Loucy (cell line): ENCODE measurements at regions not wholly inside any gene's neighbourhood (a gene's known extent, or its start where the extent isn't known, plus 50 kb on each side); places are given as distances from the start of the nearest gene placed in this dataset.

Source experiments
- H2AFZ ChIP-seq: fragments of 200-600 bp; sonication (generic); 2 replicates; pipeline ENCODE4 v1.6.0; 2016; ENCODE audit warnings: antibody characterized with exemption, mild to moderate bottlenecking, low read length, moderate library complexity
- H3F3A ChIP-seq: fragments of 200-600 bp; 2 replicates; pipeline ENCODE4 v1.6.0; 2016; ENCODE audit warnings: antibody characterized with exemption, low read depth, mild to moderate bottlenecking
- H3K27me3 ChIP-seq: fragments of 200-600 bp; sonication (generic); 2 replicates; pipeline ENCODE4 v1.6.1; 2014; ENCODE audit warnings: low read length, mild to moderate bottlenecking; ENCODE audit not compliant: insufficient read depth, poor library complexity, severe bottlenecking
- H3K36me3 ChIP-seq: fragments of 200-600 bp; sonication (generic); 2 replicates; pipeline ENCODE4 v1.6.1; 2016; ENCODE audit warnings: low read length; ENCODE audit not compliant: insufficient read depth
- H3K4me1 ChIP-seq: fragments of 200-600 bp; sonication (generic); 2 replicates; pipeline ENCODE4 v1.5.1; 2014; ENCODE audit warnings: low read length, mild to moderate bottlenecking; ENCODE audit not compliant: insufficient read depth, poor library complexity, severe bottlenecking
- H3K4me2 ChIP-seq: fragments of 200-600 bp; sonication (generic); 2 replicates; pipeline ENCODE4 v1.6.0; 2014; ENCODE audit warnings: antibody characterized with exemption, low read length, low read depth, mild to moderate bottlenecking; ENCODE audit not compliant: poor library complexity, severe bottlenecking
- H3K4me3 ChIP-seq: fragments of 200-600 bp; sonication (generic); 2 replicates; pipeline ENCODE4 v1.5.1; 2014; ENCODE audit warnings: low read length, mild to moderate bottlenecking, mixed read lengths; ENCODE audit not compliant: poor library complexity, severe bottlenecking
- H3K79me2 ChIP-seq: fragments of 200-600 bp; sonication (generic); 2 replicates; pipeline ENCODE4 v1.6.1; 2014; ENCODE audit warnings: low read length; ENCODE audit not compliant: insufficient read depth
- H3K9ac ChIP-seq: fragments of 200-600 bp; sonication (generic); 2 replicates; pipeline ENCODE4 v1.6.0; 2014; ENCODE audit warnings: mild to moderate bottlenecking, low read depth, low read length, moderate library complexity; ENCODE audit not compliant: poor library complexity, severe bottlenecking
- H3K9me2 ChIP-seq: fragments of 200-600 bp; sonication (generic); replicated peaks from 2 replicates; pipeline ENCODE4 v1.6.1; 2016; ENCODE audit warnings: low read depth, low read length, mixed read lengths
- H3K9me3 ChIP-seq: fragments of 200-600 bp; sonication (generic); 2 replicates; pipeline ENCODE4 v1.6.1; 2014; ENCODE audit warnings: mild to moderate bottlenecking, antibody characterized with exemption, low read length, low read depth; ENCODE audit not compliant: insufficient read depth
- H4K20me1 ChIP-seq: fragments of 200-600 bp; sonication (generic); 2 replicates; pipeline ENCODE4 v1.6.0; 2014; ENCODE audit warnings: antibody characterized with exemption, low read length, mild to moderate bottlenecking; ENCODE audit not compliant: insufficient read depth, poor library complexity, severe bottlenecking
- EZH2phosphoT487 ChIP-seq: fragments of 200-600 bp; IDR thresholded peaks from 2 replicates; pipeline ENCODE4 v1.6.1; 2018; ENCODE audit warnings: antibody characterized with exemption, mild to moderate bottlenecking, moderate library complexity, borderline replicate concordance
- TF ChIP-seq, protein P1 (sequence below): fragments of 200-600 bp; sonication (generic); conservative IDR thresholded peaks from 2 replicates; pipeline ENCODE4 v1.5.1; 2014; ENCODE audit warnings: mild to moderate bottlenecking, antibody characterized with exemption, low read length

DNA sequence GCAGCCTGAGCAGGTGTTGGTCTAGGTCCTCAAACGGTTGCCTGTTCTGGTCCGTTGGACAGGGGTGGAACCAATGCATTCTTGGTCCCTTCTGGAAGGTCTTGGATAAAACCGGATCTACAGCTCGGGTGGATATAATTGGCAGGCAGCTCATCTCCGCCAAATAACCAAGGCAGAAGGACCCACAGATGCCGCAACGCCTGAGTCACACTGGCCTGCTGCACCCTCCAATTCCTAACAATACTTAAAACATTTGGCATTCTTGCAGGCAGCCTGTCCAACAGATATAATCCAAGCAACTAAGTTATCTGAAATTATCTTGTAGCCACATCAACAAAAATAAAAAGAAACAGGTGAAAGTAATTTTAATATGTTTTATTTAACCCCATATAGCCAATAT, 59.0 kb upstream of the FGF14 start:
- Histone ChIP-seq H3K4me3 (no peak overlapping the region), H3K79me2 (no peaks in the 10 kb centered on the region), H3K9ac (no peak overlapping the region), H3F3A (no peaks in the 10 kb centered on the region), H2AFZ (no peak overlapping the region), H3K27me3 (no peaks in the 10 kb centered on the region), H3K9me3 (no peaks in the 10 kb centered on the region), H3K4me1 (no peaks in the 10 kb centered on the region), H3K4me2 (no peak overlapping the region), H3K9me2 (no peaks in the 10 kb centered on the region), H4K20me1 (no peaks in the 10 kb centered on the region), H3K36me3 (no peaks in the 10 kb centered on the region)
- TF ChIP-seq, protein P1, sequence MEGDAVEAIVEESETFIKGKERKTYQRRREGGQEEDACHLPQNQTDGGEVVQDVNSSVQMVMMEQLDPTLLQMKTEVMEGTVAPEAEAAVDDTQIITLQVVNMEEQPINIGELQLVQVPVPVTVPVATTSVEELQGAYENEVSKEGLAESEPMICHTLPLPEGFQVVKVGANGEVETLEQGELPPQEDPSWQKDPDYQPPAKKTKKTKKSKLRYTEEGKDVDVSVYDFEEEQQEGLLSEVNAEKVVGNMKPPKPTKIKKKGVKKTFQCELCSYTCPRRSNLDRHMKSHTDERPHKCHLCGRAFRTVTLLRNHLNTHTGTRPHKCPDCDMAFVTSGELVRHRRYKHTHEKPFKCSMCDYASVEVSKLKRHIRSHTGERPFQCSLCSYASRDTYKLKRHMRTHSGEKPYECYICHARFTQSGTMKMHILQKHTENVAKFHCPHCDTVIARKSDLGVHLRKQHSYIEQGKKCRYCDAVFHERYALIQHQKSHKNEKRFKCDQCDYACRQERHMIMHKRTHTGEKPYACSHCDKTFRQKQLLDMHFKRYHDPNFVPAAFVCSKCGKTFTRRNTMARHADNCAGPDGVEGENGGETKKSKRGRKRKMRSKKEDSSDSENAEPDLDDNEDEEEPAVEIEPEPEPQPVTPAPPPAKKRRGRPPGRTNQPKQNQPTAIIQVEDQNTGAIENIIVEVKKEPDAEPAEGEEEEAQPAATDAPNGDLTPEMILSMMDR = no peak
- TF ChIP-seq EZH2phosphoT487 = no peak

DNA sequence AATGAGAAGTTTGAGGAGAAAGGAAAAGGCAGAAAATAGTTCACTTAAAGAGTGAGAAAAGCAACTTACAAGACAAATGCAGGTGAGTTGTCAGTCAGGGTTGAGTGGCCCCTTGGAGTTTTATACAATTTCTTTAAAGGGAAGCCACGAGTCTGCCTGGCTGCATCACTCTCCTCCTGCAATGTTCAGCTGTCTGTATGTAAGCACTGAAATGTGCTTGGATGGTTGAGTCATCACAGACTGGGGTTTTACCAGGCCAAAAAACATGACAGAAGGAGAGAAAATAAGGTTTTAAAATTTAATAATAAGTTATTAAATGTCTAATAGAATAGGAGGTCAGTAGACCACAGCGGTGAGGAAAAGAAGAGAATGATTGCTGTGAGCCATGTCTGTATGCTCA, 51.0 kb upstream of the FGF14 start:
- Histone ChIP-seq H3K9me3 (no peaks in the 10 kb centered on the region), H3K9ac (no peak overlapping the region), H3K36me3 (no peaks in the 10 kb centered on the region), H3F3A (no peaks in the 10 kb centered on the region), H3K27me3 (no peaks in the 10 kb centered on the region), H3K4me2 (no peak overlapping the region), H3K4me1 (no peaks in the 10 kb centered on the region), H3K79me2 (no peaks in the 10 kb centered on the region), H2AFZ (no peak overlapping the region), H3K4me3 (no peak overlapping the region), H4K20me1 (no peaks in the 10 kb centered on the region), H3K9me2 (no peaks in the 10 kb centered on the region)
- no peak for TF ChIP-seq EZH2phosphoT487
- TF ChIP-seq, protein P1 = no peak
